ENCODE measurements at regions not wholly inside any gene's neighbourhood (a gene's known extent, or its start where the extent isn't known, plus 50 kb on each side); places are given as distances from the start of the nearest gene placed in this dataset.

DNA sequence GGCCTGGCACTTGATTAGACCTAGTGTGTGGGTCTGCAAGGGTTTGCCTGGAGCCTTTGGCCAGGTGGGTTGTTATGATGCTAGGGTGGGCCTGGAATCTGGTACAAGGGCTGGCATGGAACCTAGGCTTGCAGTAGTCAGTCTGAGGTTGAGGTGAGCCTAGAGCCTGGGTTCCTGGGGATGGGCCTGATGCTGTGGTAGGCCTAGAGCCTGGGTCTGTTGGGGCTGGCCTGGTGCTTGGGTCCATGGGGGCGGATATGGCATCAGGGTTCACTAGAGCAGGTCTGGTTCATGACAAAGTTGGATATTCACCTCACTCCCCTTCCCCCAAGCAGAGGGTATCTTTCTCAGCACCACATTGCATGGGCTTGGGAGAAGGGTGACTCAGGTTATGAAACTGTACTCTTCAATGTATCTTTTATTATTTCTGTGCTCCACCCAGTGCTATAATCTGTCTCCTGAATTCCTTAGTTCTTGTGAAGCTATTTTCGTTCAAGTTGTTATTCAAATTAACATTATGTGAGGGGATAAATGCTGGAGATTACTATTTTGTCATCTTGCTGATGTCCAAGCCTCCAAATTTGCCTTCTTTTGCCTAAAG is 274.4 kb downstream of the NFKBIZ start:
- no peak for DNase-seq

- DNase-seq: no peak
Measured at GRCh38 chr3:102124282-102124681, 275.0 kb downstream of the NFKBIZ start.

DNA sequence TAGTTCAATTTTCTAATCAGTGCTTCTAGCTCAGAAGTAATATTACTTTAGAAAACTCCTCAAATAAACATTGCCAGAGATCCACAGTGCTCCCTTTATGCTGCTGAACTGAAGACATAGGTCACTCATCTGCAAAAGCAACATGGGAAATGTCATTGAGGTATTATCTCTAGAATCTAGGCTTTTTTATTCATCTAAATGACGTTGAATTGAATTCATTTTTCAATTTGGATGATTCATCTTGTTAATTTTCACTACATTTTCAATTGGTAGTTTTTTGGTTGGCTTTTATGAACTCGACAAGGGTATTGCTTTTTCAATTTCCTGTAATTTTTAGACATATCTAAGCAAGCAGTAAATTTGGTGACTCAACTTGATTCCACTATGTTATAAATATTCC is 275.4 kb downstream of the NFKBIZ start:
- no peak for DNase-seq

DNA sequence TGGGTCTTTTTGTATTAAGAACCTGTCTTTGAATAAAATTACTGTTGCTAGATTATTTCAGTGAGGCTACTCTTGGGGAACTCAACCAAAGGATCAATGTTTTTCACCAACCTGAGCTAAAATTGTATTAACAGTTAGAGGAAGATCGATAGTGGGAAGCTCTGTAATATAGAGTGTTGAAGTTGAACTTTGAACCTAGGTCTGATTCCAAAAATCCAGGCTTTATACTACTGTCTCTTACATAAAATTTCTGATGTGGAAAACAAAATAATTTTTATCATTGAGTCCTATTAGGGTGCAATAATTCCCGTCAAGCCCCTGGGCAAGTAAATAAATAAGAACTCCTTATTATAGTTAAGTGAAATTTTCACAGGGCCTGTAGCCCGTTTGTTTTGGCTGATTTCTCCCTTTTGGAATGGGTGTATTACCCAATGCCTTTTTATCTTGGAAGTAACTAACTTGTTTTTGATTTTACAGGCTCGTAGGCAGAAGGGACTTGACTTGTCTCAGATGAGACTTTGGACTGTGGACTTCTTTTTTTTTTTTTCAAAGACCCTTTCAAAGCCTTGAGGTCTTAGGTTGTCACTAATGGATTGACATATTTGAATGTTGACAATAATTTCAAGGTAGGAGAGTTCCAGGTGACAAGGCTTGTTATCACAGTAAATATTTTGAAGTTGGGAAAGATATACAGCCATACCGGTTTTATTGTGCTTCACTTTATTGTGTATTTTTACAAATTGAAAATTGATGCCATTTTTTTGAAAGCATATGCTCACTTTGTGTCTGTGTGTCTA is 276.1 kb downstream of the NFKBIZ start:
- no peak for DNase-seq

GRCh38 chr3:102125994-102126368 is 276.7 kb downstream of the NFKBIZ start:
- DNase-seq: no peak

- DNase-seq: peak in 1 of 2 donors; percentile 25
Measured at GRCh38 chr3:102129760-102130608, 280.7 kb downstream of the NFKBIZ start.

DNA sequence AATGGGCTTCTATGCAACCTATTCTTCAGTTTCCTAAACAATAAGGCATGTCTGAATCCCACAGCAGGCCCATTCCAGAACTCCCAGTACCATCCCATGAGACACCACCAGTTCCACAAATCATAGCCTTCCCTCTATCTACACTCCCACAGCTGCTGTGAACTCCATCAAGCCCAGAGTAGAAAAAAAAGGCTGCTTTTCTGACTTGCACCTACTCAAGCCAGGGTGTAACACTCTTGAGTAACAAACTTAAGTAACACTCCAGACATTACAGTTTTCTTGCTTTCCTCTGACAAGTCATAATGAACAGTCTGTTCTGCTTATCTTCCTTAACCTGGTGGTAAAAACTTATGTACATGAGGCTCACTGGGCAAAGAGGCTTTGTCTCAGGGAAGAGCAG is 283.1 kb downstream of the NFKBIZ start:
- DNase-seq: no peak

DNA sequence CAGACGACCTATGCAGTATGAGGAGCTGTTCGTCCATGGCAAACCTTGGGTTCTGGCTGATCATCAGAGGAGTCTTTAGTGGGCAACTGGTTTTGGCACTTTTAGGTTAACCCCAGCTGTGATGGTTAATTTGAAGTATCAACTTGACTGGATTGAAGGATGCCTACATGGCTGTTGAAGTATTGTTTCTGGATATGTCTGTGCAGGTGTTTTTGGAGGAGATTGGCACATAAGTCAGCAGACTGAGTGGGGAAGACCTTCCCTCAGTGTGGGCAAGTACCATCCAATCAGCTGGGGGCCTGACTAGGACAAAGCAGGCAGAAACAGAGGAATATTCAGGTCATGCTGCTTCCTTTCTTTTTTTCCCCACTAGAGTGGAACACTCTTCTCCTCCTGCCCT is 284.1 kb downstream of the NFKBIZ start:
- DNase-seq: no peak

- DNase-seq: no peak
Measured at GRCh38 chr3:102135316-102135715, 286.0 kb downstream of the NFKBIZ start.

- no peak for DNase-seq
Measured at GRCh38 chr3:102136183-102136582, 286.9 kb downstream of the NFKBIZ start.

GRCh38 chr3:102140116-102140515 is 290.8 kb downstream of the NFKBIZ start:
- no peak for DNase-seq

DNA sequence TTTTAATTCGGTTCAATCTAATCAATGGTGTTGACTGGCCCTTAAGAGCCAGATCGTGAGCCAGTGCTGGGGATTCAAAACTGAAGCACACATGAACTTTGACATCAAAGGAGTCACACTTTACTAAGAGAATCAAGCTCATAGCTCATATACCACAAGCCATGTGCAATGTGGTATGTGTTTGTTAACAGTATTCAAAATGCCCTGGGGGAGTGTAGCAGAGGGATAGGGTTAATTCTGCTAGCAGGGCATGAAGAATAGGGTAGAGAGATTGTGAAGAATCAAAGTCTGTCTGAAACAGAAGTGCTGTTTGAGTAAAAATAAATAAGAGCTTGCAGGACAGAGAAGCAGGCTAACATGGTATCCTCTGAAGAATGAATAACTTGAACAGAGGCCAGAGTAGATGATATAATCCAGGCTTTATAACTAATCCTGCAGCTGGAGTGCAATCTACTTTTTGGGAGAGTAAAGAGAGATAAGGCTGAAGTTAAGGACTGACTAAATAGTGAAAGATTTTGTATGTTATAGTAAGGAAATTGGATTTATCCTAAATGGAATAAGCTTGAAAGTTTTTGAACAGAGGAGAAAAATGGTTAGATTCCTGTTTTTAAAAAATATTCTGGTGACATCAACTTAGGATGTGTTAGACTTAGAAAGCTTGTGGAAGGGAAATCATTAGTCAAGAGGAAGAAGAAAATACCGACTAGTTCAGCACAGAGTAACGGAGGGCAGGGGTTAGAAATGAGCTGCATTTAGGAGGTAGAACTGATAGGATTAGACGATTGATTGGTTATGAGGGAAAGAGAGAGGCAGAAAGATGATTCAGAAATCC is 292.0 kb downstream of the NFKBIZ start:
- DNase-seq: no peak

DNA sequence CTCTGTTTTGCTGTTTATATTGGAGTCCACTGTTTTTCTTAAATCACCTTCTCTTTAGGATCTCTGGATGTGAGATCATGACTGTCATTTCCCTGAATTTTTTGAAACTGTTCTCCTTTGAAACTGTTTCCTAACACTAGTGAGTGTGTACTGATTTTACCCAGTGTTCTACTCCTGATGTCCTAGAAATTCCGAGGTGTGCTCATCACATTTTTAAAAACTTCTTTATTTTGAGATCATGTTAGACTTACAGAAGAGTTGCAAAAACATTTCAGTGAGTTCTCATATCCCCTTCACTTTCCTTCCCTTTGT is 292.6 kb downstream of the NFKBIZ start:
- DNase-seq: no peak

DNA sequence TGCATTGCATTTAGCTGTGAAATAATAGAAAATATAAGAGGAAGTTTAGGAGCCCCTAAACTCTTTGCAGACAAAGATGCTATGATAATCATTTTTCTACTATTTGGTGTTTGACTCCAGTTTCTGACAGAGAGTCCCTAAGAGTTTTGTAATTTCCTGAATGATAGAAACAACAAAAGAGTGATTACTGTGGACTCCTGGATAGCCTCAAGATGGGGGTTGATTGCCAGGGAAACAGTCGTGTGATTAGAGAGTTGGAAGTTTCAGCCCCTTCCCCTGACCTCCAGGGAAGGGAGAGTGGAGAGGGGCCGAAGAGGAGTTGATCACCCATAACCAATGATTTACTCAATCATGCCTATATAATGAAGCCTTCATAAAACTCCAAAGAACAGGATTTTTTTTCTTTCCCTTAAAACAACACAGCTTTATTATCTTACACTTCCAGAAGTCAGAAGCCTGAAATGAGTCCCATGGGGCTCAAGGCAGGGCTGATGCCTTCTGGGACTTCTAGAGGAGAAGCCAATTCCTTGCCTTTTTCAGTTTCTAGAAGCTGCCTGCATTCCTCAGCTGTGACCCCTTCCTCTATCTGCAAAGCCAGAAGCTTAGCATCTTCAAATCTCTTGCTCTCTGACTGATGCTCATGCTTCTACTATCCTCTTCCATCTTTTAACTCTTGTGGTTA is 292.3 kb upstream of the ZPLD1 start:
- no peak for DNase-seq

GRCh38 chr3:102143536-102143935 is 291.3 kb upstream of the ZPLD1 start:
- no peak for DNase-seq

DNA sequence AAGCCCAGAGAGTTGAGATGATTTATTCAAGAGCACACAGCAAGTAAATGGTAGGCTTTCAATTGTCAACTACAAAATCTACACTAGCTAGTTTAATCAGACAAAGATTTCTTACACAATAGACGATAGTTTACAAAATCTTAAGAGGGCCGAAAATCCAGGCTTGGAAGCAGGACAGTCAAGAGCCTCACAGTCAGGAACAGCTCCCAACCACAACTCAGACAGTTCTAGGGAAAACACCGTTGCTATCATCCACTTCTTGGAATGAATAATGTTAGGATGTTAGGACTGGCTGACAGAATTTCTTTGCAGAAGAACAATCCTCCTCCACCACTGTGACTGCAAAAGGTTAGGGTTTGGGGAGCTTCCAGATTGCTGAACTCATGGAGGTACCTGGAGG is 290.8 kb upstream of the ZPLD1 start:
- no peak for DNase-seq

GRCh38 chr3:102148598-102149337 is 286.0 kb upstream of the ZPLD1 start:
- DNase-seq: no peak

DNA sequence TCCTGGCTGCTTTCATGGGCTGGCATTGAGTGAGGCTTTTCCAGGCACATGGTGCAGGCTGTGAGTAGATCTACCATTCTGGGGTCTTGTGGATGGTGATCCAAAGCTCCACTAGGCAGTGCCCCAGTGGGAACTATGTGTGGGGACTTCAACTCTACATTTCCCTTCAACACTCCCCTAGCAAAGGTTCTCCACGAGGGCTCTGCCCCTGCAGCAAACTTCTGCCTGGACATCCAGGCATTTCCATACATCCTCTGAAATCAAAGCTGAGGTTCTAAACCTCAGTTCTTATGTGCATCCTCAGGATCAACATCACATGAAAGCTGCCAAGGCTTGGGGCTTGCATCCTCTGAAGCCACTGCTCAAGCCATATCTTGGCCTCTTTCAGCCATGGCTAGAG is 282.9 kb upstream of the ZPLD1 start:
- DNase-seq: no peak

GRCh38 chr3:102156426-102156825 is 278.4 kb upstream of the ZPLD1 start:
- no peak for DNase-seq

- DNase-seq: no peak
Measured at GRCh38 chr3:102158080-102158740, 276.6 kb upstream of the ZPLD1 start.

GRCh38 chr3:102159810-102160451 is 274.9 kb upstream of the ZPLD1 start:
- DNase-seq: no peak

Measured in hippocampal formation (tissue), 2 donors.